ENCODE measurements at regions not wholly inside any gene's neighbourhood (a gene's known extent, or its start where the extent isn't known, plus 50 kb on each side); places are given as distances from the start of the nearest gene placed in this dataset.
"Not testable (repeated sequence)": the region's sequence is repeated elsewhere in the genome, so short reads cannot be mapped to it uniquely, and the experiment has no call there.

DNA sequence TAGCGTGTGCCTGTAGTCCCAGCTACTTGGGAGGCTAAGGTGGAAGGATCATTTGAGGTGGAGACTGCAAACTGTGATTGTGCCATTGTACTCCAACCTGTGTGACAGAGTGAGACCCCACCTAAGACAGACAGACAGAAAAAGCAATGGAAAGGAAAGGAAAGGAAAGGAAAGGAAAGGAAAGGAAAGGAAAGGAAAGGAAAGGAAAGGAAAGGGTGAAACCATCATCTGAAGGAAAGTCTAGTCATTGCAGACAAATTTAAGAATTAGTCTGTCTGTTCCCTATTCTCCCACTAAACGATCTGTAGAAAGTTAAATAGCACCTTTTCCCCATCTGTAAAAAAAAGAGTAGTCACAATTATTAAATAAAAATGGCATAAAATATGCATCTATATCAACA, 91.1 kb upstream of the SKAP2 start:
- DNase-seq (ENCODE audit: low spot score) = no peak

DNA sequence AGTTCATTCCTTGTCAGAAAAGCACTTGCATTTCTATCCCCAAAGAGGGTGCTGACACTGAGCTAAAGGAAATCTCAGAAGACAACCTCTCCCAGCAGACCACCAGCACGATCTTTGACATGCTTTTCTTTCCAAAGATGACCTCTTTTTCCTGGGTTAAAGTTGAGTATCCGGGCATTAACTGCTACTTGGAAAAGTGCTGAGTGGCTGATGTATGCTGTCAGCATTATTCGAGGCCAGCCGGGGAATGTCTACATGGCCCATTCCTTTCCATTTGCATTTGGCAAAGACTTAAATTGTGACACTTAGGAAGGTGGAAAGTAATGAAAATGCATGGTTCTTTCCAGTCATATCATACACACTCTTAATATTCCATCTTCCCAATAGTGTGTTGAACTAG, 90.6 kb upstream of the SKAP2 start:
- no peak for DNase-seq (ENCODE audit: low spot score)

DNA sequence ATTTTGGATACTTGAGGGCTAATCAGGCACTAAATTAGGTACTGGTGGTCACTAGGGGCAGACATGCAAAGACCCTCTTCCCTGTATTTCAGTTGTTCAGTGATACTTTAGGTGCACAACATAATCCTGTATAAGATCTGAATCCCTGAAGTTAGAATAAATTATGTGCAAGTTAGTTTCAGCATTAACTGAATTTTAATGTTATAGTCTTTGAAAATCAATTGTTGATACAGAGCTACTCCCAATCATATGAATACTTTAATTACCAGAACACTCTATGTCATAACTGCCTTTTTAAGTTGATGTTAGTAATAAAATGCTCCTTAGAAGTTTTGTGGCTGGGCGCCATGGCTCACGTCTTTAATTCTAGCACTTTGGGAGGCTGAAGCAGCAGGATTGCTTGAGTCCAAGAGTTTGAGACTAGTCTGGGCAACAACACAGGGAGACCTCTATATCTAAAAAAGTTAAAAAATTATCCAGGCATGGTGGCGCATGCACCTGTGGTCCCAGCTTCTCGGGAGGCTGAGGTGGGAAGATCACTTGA, 87.1 kb upstream of the SKAP2 start:
- no peak for DNase-seq (ENCODE audit: low spot score)

GRCh38 chr7:26950889-26951288, 86.5 kb upstream of the SKAP2 start:
- no peak for DNase-seq (ENCODE audit: low spot score)

DNA sequence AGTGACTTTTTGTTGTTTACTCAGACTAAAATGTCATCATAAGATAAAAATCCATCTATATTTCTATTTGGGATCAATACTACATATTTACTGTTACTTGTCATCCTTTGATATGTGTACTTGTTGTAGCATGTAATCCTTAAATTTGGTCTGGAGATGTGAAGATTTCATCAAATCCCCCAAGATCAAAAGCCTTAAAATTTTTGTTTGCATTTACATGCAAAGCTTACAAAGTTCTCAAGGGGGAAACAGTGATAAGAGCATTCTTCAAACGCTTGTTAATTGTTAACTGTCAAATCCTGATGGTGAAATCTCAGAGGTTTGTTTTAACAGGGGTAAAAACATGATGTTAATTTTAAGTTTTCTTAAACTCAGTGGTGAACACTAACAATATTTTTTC, 84.9 kb upstream of the SKAP2 start:
- no peak for DNase-seq (ENCODE audit: low spot score)

- no peak for DNase-seq (ENCODE audit: low spot score)
Observed at GRCh38 chr7:26948617-26949118, 84.3 kb upstream of the SKAP2 start.

DNA sequence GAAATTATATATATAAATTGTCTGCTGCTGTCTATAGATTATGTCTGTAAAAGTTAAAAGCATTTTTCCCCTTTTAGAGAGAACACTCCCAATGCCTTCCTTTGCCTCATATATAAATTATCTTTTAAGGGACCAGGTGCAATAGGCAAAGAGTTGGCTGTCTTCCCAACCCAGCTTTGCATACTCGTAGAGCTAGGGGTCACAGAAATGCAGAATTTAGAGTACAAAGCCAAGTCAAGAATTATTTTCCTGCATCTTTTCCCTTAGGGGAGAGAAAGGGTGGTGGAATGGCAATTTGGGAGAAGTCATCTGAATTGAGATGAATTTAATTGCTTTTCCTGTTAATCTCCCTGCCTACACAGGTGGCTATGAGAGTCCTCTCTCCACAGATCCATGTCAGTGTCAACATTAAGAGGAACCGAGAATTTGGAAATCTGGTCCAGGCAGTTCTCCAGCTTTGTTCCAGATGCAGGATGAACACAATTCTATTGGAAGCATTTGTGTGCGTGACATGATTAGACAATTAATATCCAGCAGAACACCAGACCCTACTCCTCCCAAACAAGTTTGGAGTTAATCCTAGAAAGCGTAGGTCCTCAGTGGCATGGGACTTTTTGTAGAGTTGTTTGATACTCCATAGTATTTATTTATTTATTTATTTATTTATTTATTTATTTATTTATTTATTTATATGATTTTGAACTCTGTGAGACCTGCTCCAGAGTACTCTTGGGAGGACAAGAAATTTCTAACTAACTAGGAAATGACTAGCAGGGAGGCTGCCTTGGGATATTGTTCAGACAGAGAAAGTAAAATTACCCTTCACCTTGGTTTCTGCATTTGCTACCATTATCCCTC, 80.3 kb upstream of the SKAP2 start:
- no peak for DNase-seq (ENCODE audit: low spot score)

DNA sequence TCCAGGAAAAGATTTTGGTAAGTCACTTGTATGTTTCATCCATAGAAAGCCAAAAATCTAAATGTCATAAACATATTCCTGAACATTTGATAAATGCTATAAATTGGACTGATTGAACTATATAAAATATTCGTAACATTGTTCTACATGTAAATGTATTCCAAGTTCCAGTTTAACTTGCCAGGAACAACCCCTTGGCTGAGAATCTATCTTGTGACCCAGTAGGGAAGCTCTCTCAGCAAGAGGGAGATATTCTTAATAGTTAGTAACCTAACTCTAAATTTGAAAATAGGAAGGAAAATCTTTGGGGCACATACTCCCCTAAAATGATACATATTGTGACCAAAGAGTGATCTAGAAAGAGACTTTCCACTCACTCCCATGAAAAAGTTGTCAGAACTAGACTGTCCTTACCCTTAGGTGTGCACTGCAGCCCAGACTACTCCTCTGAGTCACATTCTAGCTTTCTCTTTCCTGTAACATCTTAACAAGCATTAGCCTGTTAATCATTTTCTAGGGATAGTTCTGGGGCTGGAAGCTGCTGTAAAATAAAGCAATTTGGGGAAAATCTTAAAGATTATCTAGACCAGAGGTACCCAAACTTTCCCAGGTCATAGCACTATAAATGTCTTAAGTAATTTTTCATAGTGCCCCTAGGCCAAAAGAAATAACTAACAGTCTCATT, 73.7 kb upstream of the SKAP2 start:
- DNase-seq (ENCODE audit: low spot score) = no peak

- no peak for DNase-seq (ENCODE audit: low spot score)
Observed at GRCh38 chr7:26937306-26937705, 72.9 kb upstream of the SKAP2 start.

- not testable (repeated sequence) for DNase-seq (ENCODE audit: low spot score)
Observed at GRCh38 chr7:26932616-26933015, 68.2 kb upstream of the SKAP2 start.

GRCh38 chr7:26930845-26931244, 66.5 kb upstream of the SKAP2 start:
- no peak for DNase-seq (ENCODE audit: low spot score)

DNA sequence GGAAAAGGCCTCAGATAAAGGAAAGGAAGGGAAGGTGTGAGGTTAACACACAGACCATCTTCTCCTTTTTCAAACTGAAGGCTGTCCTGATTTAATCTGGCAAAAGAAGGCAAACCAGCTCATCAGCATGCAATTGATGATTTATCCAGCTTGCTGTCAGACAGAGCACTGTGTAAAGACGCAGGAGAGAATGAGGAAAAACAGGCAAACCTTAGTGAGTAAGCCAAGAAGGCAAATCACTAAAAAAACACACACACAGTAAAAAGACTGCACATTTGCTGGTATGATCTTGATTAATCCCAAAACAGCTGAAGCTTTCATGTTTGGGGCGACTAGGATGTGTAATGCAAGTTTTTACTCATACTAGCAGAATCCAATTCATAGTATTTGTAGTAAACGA, 65.8 kb upstream of the SKAP2 start:
- no peak for DNase-seq (ENCODE audit: low spot score)

GRCh38 chr7:26928703-26929347, 64.4 kb upstream of the SKAP2 start:
- DNase-seq (ENCODE audit: low spot score) = no peak

- DNase-seq (ENCODE audit: low spot score) = no peak
Observed at GRCh38 chr7:26925768-26926167, 61.4 kb upstream of the SKAP2 start.

DNA sequence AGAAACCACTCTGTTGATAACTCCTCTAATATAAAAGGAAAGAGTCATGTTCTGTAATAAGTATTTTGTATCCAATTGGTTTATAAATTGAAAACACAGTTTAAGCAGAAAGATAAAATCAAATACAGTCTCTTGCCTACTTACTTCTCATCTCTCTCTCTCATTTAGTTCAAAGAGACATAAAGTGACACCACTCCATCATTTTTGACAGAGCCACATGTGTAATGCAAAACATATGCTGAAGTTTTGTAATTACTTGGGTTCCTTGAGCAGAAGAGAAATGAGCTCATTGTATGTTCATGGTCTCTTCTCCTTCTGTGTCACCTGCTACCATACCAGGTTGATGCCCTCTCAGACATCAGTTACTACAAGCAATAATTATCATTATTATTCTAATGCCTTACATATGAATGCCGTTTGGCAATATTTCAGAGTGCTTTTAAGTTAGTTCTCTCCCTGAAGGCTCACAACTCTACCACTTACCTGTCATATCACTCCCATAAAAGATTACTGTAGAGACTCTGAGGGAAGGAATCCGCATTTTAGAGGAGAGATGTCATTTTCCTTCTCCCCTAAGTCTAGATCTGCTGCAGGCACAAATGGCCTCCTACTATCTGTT, 59.9 kb upstream of the SKAP2 start:
- no peak for DNase-seq (ENCODE audit: low spot score)

GRCh38 chr7:26919906-26920493, 55.6 kb upstream of the SKAP2 start:
- no peak for DNase-seq (ENCODE audit: low spot score)

GRCh38 chr7:26918241-26918640, 53.9 kb upstream of the SKAP2 start:
- DNase-seq (ENCODE audit: low spot score) = no peak

DNA sequence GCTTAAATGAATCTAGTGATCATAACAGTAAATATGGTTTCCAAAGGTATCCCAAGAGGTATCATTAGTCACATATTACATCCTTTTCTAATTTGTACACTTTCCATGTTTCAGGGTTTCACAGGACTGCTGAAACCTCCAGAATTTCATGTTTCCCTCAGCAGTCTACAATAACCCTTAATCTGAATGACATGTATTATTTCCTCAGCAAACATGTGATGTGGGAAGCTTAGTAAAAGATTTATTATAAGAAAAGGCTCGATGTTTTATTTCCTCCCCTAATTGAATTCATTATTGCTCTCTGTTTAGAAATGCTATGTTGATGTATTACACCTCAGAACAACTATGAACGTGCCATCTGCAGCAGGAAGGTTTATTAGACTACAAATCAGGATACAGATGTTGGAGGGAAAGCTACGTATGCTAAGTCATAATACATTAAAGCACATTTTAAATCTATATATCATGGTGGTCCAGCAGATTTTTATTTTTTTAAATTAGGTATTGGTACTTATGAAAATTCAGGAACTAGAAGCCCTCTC, 52.5 kb upstream of the SKAP2 start:
- no peak for DNase-seq (ENCODE audit: low spot score)

GRCh38 chr7:26916336-26916735, 51.9 kb upstream of the SKAP2 start:
- DNase-seq (ENCODE audit: low spot score) = no peak

Data from germinal center (tissue), 1 donor.